HG03520 (cell line): ENCODE measurements at regions not wholly inside any gene's neighbourhood (a gene's known extent, or its start where the extent isn't known, plus 50 kb on each side); places are given as distances from the start of the nearest gene placed in this dataset.

Experiments used
- ATAC-seq: cut with Tn5 transposase; IDR thresholded peaks from one replicate; pipeline ENCODE4 v1.9.1; 2021; ENCODE audit warnings: mild to moderate bottlenecking, moderate library complexity; ENCODE audit not compliant: unreplicated experiment

GRCh38 chr5:93322974-93323860 is 257.8 kb downstream of the NR2F1-AS1 start:
- no peak for ATAC-seq

GRCh38 chr5:93320920-93321445 is 260.0 kb downstream of the NR2F1-AS1 start:
- ATAC-seq: no peak

GRCh38 chr5:93313672-93314071 is 267.3 kb downstream of the NR2F1-AS1 start:
- ATAC-seq: no peak

GRCh38 chr5:93311881-93312280 is 269.1 kb downstream of the NR2F1-AS1 start:
- no peak for ATAC-seq

GRCh38 chr5:93307557-93307956 is 273.5 kb downstream of the NR2F1-AS1 start:
- ATAC-seq: no peak

- ATAC-seq: no peak
These were observed 275.0 kb downstream of the NR2F1-AS1 start for GRCh38 chr5:93305984-93306383.

- ATAC-seq: no peak
These were observed 276.4 kb downstream of the NR2F1-AS1 start for GRCh38 chr5:93304456-93305250.

GRCh38 chr5:93303291-93303691 is 277.7 kb downstream of the NR2F1-AS1 start:
- ATAC-seq: no peak

GRCh38 chr5:93302711-93303110 is 278.3 kb downstream of the NR2F1-AS1 start:
- ATAC-seq: no peak

- ATAC-seq: no peak
These were observed 280.1 kb downstream of the NR2F1-AS1 start for GRCh38 chr5:93300945-93301344.

GRCh38 chr5:93300309-93300923 is 280.6 kb downstream of the NR2F1-AS1 start:
- ATAC-seq: no peak

GRCh38 chr5:93299681-93300308 is 281.2 kb downstream of the NR2F1-AS1 start:
- ATAC-seq: no peak

- ATAC-seq: no peak
These were observed 283.9 kb downstream of the NR2F1-AS1 start for GRCh38 chr5:93297116-93297515.

- ATAC-seq: no peak
These were observed 284.7 kb downstream of the NR2F1-AS1 start for GRCh38 chr5:93296338-93296737.

GRCh38 chr5:93294996-93295395 is 286.0 kb downstream of the NR2F1-AS1 start:
- ATAC-seq: no peak

GRCh38 chr5:93294199-93294598 is 286.8 kb downstream of the NR2F1-AS1 start:
- no peak for ATAC-seq

- ATAC-seq: no peak
These were observed 291.1 kb downstream of the NR2F1-AS1 start for GRCh38 chr5:93289942-93290341.

- no peak for ATAC-seq
These were observed 295.6 kb downstream of the NR2F1-AS1 start for GRCh38 chr5:93285461-93285860.

- no peak for ATAC-seq
These were observed 298.8 kb downstream of the NR2F1-AS1 start for GRCh38 chr5:93281980-93282772.

- no peak for ATAC-seq
These were observed 300.5 kb downstream of the NR2F1-AS1 start for GRCh38 chr5:93280518-93280917.
